IMR-90 (cell line): ENCODE measurements at regions not wholly inside any gene's neighbourhood (a gene's known extent, or its start where the extent isn't known, plus 50 kb on each side); places are given as distances from the start of the nearest gene placed in this dataset.

Experiments used
- CTCF ChIP-seq: conservative IDR thresholded peaks from 2 replicates; pipeline ENCODE4 v1.5.1; 2012; ENCODE audit warnings: mild to moderate bottlenecking, low read depth, low read length, improper control_type of control experiment
- POLR2A ChIP-seq: IDR thresholded peaks from 2 replicates; pipeline ENCODE4 v1.6.1; 2012; ENCODE audit warnings: mild to moderate bottlenecking, low read depth, low read length

- TF ChIP-seq POLR2A (no peak), CTCF (no peak)
Observed at GRCh38 chr1:56194701-56195300, 384.6 kb downstream of the PLPP3 start.
